HL-60 (cell line): ENCODE measurements at regions not wholly inside any gene's neighbourhood (a gene's known extent, or its start where the extent isn't known, plus 50 kb on each side); places are given as distances from the start of the nearest gene placed in this dataset.

Source experiments
- CTCF ChIP-seq: IDR thresholded peaks from one replicate; pipeline ENCODE4 v1.5.1; 2011; ENCODE audit warnings: low read length, control low read depth, inconsistent platforms; ENCODE audit not compliant: insufficient read depth
- GABPA ChIP-seq: IDR thresholded peaks from 2 replicates; pipeline ENCODE4 v1.6.1; 2012; ENCODE audit warnings: low read depth
- POLR2AphosphoS5 ChIP-seq: IDR thresholded peaks from 2 replicates; pipeline ENCODE4 v1.6.1; 2012; ENCODE audit warnings: low read depth
- REST ChIP-seq: IDR thresholded peaks from 2 replicates; pipeline ENCODE4 v1.6.1; 2012; ENCODE audit warnings: low read depth; ENCODE audit not compliant: insufficient replicate concordance

- TF ChIP-seq REST (no peak), CTCF (no peak), POLR2AphosphoS5 (no peak), GABPA (no peak)
These were observed 1296.9 kb upstream of the TMPRSS15 start for GRCh38 chr21:19700476-19700875.
